ENCODE measurements at regions not wholly inside any gene's neighbourhood (a gene's known extent, or its start where the extent isn't known, plus 50 kb on each side); places are given as distances from the start of the nearest gene placed in this dataset.

DNA sequence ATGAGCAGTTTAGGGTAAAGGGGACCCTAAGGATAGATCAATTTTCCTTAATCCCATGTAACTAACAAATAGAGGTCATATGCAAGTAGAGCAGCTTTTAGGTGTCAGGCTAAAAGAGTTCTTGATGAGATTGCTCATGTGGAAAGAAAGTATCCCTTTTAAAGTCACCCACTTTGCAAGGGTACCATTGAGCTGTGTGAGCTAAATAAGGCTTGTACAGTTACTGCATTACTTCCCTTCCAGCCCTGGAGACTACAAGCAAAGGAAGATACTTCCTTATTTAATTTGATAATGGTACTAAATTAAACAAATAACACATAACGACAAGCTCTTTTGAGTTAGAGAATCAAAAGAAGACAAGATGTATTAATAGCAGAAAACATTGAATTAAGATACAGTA is 191.7 kb downstream of the TMX1 start:
- H2AFZ ChIP-seq (ENCODE audit: low read length) = no peak overlapping the region
- no peaks in the 10 kb centered on the region for H3K9me3 ChIP-seq (ENCODE audit: insufficient read depth, low read depth, low read length)
- no peaks in the 10 kb centered on the region for H3F3A ChIP-seq (ENCODE audit: low read depth)
- H3K27me3 ChIP-seq (ENCODE audit: insufficient read depth, low read length, poor library complexity, severe bottlenecking) = no peaks in the 10 kb centered on the region
- H3K4me1 ChIP-seq (ENCODE audit: insufficient read depth, low read length, poor library complexity, severe bottlenecking) = no peaks in the 10 kb centered on the region
- H3K36me3 ChIP-seq (ENCODE audit: insufficient read depth, low read length) = no peaks in the 10 kb centered on the region
- no peak overlapping the region for H3K9ac ChIP-seq (ENCODE audit: low read depth, low read length, poor library complexity, severe bottlenecking)
- H3K9me2 ChIP-seq (replicated peaks; ENCODE audit: low read depth, low read length) = no peaks in the 10 kb centered on the region
- TF ChIP-seq CTCF (conservative IDR thresholded peaks at IDR 0.05; ENCODE audit: low read length) (no peak), EZH2phosphoT487 (IDR thresholded peaks at IDR 0.05; ENCODE audit: borderline replicate concordance) (no peak)
- H3K4me2 ChIP-seq (ENCODE audit: low read depth, low read length, poor library complexity, severe bottlenecking) = no peak overlapping the region
- no peaks in the 10 kb centered on the region for H3K79me2 ChIP-seq (ENCODE audit: insufficient read depth, low read length)
- no peak overlapping the region for H3K4me3 ChIP-seq (ENCODE audit: low read length, poor library complexity, severe bottlenecking)
- H4K20me1 ChIP-seq (ENCODE audit: insufficient read depth, low read length, poor library complexity, severe bottlenecking) = no peaks in the 10 kb centered on the region

DNA sequence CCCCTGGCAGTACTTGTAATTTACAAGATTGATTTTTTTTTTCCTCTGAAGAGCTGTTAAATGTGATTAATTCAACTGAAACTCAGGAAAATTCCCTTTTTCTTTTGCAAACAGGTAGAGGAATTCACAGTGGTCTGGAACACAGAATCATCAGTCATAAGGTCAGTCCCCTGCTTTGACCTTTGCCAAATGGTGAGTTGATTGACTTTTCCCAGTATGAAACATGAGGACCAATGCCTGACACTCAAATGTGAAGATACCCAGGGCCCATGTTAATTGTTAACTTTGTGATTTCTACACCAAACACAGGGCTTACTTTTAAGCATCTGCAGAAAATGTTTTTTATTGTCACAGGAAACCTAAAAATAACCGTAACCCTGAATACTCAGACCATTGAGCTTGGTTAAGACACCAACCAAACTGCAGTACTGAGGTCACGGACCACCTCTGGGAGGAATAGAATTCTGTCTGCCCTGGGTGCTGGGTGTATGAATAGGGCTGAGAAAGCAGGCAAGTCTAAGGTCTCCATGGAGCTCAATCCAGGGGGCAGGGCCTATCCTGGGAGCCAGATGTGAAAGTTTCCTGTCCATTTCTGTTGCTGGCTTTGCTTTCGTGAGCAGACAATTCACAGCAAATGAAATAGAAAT is 192.4 kb downstream of the TMX1 start:
- Histone ChIP-seq H3K4me1 (ENCODE audit: insufficient read depth, low read length, poor library complexity, severe bottlenecking) (no peaks in the 10 kb centered on the region), H3K9ac (ENCODE audit: low read depth, low read length, poor library complexity, severe bottlenecking) (no peak overlapping the region), H2AFZ (ENCODE audit: low read length) (no peak overlapping the region), H3K4me3 (ENCODE audit: low read length, poor library complexity, severe bottlenecking) (no peak overlapping the region), H3K79me2 (ENCODE audit: insufficient read depth, low read length) (no peaks in the 10 kb centered on the region), H3K36me3 (ENCODE audit: insufficient read depth, low read length) (no peaks in the 10 kb centered on the region), H3K9me2 (replicated peaks; ENCODE audit: low read depth, low read length) (no peaks in the 10 kb centered on the region), H3F3A (ENCODE audit: low read depth) (no peaks in the 10 kb centered on the region), H3K9me3 (ENCODE audit: insufficient read depth, low read depth, low read length) (no peaks in the 10 kb centered on the region), H4K20me1 (ENCODE audit: insufficient read depth, low read length, poor library complexity, severe bottlenecking) (no peaks in the 10 kb centered on the region), H3K4me2 (ENCODE audit: low read depth, low read length, poor library complexity, severe bottlenecking) (no peak overlapping the region), H3K27me3 (ENCODE audit: insufficient read depth, low read length, poor library complexity, severe bottlenecking) (no peaks in the 10 kb centered on the region)
- no peak for TF ChIP-seq EZH2phosphoT487 (IDR thresholded peaks at IDR 0.05; ENCODE audit: borderline replicate concordance)
- no peak for TF ChIP-seq CTCF (conservative IDR thresholded peaks at IDR 0.05; ENCODE audit: low read length)

- H3K9me3 ChIP-seq (ENCODE audit: insufficient read depth, low read depth, low read length) = no peaks in the 10 kb centered on the region
- H3K27me3 ChIP-seq (ENCODE audit: insufficient read depth, low read length, poor library complexity, severe bottlenecking) = no peaks in the 10 kb centered on the region
- H3K4me3 ChIP-seq (ENCODE audit: low read length, poor library complexity, severe bottlenecking) = no peak overlapping the region
- no peaks in the 10 kb centered on the region for H3K9me2 ChIP-seq (replicated peaks; ENCODE audit: low read depth, low read length)
- no peaks in the 10 kb centered on the region for H3F3A ChIP-seq (ENCODE audit: low read depth)
- no peaks in the 10 kb centered on the region for H3K36me3 ChIP-seq (ENCODE audit: insufficient read depth, low read length)
- H3K4me1 ChIP-seq (ENCODE audit: insufficient read depth, low read length, poor library complexity, severe bottlenecking) = no peaks in the 10 kb centered on the region
- no peaks in the 10 kb centered on the region for H3K79me2 ChIP-seq (ENCODE audit: insufficient read depth, low read length)
- H2AFZ ChIP-seq (ENCODE audit: low read length) = no peak overlapping the region
- H4K20me1 ChIP-seq (ENCODE audit: insufficient read depth, low read length, poor library complexity, severe bottlenecking) = no peaks in the 10 kb centered on the region
- H3K4me2 ChIP-seq (ENCODE audit: low read depth, low read length, poor library complexity, severe bottlenecking) = no peak overlapping the region
- TF ChIP-seq EZH2phosphoT487 (IDR thresholded peaks at IDR 0.05; ENCODE audit: borderline replicate concordance) (no peak), CTCF (conservative IDR thresholded peaks at IDR 0.05; ENCODE audit: low read length) (no peak)
- no peak overlapping the region for H3K9ac ChIP-seq (ENCODE audit: low read depth, low read length, poor library complexity, severe bottlenecking)
Measured at GRCh38 chr14:51436630-51437029, 196.6 kb downstream of the TMX1 start.
